Hematopoietic multipotent progenitor cell treated with erythropoietin and hydrocortisone succinate and interleukin-3 and kit ligand, for 15 days (in vitro differentiated cells): ENCODE measurements at regions not wholly inside any gene's neighbourhood (a gene's known extent, or its start where the extent isn't known, plus 50 kb on each side); places are given as distances from the start of the nearest gene placed in this dataset.

Experiments
- DNase-seq: peaks from one replicate; pipeline ENCODE4 v3.0.0-alpha.2; 2015; ENCODE audit warnings: low spot score

DNA sequence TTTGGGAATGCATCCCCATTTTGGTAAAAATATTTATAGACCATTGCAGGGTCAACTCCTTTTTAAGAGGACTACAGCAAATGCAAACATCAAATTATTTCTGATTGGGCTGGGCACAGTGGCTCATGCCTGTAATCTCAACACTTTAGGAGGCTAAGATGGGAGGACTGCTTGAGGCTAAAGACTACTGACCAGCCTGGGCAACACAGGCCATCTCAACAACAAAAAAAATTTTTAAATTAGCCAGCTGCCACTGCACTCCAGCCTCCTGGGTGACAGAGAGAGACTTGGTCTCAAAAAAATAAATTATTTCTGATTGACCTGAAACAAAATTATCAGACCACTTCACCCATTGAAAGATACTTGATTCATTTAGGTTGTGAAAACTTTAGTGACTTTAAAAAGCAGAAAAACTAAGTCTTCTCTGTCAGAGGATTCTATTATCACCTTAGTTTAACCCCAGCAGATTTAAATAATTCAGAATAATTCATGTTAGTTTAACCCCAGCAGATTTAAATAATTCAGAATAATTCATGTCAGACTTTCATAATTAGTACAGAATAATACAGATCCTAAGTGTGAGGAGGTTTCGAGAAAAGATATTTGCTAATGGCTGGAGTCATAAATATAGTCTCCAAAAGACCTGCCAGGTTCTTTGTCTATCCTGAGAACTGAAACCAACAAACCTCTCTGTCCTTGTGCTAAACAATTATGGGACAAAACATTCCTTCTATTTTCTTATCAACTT lies 183.6 kb upstream of the STT3B start:
- no peak for DNase-seq

DNA sequence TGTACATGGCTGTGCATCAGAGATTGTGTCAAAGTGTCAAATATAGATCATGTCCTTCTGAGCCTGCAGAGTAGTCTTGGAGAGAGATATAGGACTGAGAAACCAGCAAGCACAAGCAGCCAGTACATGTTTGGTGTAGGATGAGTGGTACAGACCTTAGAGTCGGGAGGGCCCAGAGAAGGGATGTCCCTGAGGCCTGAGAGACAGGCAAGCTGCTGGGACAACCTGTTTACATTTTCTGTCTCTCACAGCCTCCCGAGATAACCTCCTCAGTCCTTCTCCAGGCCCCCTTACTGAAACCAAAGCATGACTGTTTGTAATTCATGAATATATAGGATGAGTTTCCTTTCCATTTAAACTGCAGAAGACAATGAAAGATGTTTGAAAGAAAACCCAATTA lies 182.4 kb upstream of the STT3B start:
- no peak for DNase-seq

DNA sequence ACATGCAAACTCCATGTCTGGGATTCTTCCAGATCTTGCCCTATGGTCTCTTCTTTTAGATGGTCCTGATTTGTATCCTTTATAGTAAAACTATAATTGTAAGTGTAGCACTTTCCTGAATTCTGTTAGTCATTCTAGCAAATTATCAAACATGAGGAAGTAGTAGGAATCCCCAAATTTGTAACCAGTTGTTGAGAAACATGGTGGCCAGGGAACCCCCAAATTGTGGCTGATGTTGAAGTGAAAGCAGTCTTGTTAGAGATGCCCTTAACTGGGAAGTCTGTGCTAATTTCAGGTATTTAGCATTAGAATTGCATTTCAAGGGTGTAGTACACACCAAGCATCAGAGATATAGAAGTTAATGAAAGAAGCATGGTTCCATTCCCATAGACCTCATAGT lies 180.4 kb upstream of the STT3B start:
- no peak for DNase-seq

DNA sequence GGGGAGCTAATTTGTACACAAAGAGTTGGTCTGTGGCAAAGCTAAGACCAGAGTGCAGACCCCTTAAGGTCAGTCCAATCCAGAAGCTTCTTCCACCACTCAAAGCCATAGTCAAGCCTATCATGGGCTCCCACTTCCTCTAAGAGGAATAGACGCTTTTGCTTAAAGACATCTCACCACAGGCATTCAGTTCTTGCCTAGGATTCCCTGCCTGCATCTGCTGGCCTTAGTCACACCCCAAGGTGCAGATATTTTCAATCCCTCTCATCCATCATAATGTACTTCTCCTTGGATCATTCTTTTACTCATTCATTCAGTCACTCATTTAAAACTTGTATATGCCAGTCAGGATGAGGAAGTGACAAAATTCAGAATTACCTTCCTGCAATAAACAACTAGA lies 179.6 kb upstream of the STT3B start:
- DNase-seq: no peak

DNA sequence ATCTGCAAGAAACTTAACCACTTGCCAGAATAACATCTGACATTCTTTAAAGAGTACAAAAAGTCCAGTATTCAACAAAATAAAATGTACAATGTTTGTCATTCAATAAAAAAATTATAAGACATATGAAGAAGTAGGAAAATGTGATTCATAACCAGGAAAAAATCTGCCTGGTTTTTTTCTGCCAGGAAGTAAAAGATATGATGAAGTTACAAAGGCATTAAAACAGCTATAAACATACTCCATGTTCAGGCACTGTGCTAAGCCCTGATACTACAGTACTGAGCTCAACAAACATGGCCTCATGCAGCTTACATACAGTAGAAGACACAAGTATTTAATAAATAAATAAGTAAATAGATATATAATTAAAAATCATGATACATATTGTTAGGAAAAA lies 178.4 kb upstream of the STT3B start:
- no peak for DNase-seq

DNA sequence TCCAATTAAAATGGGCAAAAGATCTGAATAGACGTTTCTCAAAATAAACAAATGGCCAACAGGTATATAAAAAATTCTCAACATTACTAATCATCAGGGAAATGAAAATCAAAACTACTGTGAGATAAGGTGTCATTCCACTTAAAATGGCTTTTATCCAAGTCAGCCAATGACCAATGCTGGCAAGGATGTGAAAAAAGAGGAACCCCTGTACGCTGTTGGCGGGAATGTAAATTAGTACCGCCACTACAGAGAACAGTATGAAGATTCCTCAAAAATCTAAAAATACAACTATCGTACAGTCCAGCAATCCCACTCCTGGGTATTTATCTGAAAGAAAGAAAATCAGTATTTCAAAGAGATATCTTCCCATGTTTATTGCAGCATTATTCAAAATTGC lies 176.9 kb upstream of the STT3B start:
- no peak for DNase-seq

DNA sequence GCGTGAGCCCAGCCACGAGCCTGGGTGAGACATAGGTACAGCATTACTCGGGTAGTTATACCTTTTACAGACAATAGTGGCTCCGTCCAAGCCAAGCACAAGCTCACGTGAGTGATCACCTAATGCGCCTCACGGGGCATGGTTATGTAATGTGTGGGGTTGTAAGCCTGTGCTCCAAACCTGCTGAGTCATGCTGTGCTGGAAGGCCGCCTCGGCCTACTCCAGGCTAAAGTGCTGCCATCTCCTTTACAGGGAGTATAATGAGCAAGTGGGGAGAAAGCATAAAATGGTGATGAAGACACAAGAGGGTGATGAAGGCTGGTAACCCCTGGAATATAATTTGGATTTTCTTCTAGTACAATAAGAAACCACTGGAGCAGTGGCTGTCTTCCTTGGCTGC lies 175.8 kb upstream of the STT3B start:
- DNase-seq: peak; percentile 35

DNA sequence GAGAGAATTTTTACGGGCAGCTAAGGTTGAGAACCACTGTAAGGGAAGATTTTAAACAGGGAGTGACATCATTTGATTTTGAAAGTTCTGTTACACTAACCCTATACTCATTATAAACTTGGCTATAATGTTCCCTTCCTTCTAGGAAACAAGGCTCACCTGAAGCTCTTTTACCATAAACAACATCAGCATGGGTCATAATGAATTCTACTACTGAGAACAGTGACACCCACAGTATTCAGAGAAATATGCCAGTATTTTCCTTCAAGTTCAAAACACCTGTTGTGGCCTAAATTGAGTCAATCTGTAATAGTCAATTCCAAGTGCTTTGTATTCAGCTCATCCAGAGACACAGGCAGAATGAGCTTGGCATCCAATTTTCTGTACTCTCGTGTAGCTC lies 175.3 kb upstream of the STT3B start:
- no peak for DNase-seq

DNA sequence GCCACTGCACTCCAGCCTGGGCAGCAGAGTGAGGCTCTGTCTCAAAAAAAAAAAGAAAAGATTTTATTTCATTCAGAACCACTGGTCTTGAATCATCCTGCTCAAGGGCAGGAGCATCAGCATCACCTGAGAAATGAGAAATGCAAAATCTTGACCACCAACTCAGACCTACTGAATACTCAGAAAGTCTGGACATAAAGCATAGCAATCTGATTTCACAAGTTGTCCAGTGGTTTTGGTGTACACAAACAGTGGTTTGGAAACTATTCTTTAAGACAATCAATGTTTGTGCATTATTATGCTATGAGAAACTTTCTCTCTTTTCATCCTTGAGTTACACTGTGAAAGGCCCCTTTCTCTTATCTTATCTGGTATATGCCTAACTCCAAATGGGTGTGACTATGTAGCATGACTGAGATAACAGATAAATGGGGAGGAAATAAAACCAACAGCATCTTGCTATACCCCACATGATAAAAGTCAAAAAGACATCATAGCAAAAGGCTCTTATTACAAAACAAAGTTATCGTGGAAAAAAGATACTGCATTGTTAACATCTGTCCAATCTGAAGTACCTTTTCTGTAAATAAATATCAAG lies 174.2 kb upstream of the STT3B start:
- no peak for DNase-seq

DNA sequence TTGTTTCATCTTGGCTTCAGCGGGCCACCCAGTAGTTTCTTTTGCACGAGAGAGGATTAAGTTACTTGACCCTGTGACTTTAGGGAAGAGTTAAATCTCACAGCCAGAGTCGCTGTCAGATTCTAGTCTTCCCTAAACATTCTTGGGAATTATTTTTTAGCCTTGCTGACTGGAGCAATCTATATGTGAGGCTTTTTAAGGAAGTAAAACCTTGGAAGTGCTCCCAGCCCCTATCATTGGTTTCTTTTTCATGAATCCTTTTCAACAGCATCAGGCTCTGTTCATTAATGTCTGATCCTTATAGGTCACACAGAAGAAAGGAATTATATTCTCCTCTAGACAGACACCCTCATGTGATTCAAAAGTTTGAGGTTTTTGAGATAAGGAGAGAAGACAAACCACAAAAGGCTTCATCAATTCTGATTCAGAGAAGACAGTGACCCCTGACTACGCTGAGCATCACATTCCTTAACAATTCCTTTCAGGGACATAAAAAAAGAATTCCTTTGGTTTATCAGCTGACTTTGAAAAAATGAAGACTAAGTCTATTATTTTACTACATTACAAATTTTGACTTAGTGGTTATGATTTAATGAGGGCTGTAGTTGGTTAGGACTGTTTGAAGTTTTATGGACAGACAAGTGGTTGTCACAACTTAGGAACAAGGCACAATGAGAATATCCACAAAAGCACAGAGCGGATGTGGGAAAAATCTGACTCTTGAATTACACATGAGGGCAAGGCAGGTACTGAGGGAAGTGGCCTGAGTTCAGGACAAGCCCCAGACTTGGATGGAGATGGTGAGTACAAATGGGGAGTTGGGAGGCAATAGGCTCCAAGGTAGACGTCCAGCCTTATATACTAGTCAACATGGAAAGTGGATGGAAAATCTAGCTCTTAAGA lies 171.1 kb upstream of the STT3B start:
- DNase-seq: no peak

DNA sequence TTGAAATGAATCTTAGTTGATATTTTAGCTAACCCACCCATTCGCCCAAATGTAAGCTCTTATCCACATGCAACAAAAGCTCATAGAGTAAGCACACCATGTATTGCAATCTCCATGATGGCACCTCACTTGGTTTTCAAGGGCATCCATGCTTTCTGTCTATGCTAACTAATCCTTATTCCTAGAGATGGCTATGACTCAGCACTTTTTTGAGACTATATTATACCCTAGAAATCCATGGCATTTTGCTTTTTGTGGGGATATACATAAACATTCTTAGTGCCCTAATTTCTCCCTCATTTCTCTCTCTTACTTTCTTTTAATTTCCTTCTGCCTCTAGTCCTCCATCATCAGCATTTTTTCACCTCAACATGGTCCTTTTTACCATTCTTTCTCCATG lies 168.5 kb upstream of the STT3B start:
- no peak for DNase-seq

DNA sequence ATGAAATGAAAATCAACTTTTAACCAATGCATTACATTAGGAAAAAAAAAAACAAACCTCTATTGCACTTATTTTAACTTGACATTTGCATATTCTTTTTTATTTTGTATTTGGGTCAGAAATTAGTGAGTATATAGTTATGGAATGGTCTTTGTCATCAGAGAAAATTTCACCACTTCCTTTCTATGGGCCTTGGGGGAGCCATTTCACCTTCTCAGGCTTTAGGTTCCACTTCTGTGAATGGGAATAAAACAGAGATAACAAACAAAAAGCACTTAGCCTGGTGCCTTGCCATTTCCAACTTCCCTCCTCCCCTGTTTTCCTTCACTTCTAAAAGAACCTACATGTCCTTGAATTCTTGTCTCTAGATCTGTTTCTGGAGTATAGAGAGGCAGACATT lies 168.0 kb upstream of the STT3B start:
- no peak for DNase-seq

DNA sequence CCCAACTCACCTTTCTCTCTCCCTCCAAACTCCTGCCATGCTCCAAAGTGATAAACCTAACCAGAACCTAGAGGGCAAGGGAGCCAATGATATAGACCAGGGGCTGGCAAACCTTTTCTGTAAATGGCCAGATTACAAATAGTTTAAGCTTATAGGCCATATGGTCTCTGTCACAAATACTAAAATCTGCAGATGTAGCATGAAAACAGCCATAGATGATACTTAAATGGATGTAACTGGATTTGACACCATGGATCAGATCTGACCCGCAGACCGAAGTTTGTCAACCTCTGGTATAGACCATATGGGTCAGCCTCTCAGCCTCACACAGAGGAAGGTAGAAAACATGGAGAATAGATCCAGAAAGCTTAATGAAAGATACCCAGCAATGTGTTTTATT lies 165.2 kb upstream of the STT3B start:
- no peak for DNase-seq

DNA sequence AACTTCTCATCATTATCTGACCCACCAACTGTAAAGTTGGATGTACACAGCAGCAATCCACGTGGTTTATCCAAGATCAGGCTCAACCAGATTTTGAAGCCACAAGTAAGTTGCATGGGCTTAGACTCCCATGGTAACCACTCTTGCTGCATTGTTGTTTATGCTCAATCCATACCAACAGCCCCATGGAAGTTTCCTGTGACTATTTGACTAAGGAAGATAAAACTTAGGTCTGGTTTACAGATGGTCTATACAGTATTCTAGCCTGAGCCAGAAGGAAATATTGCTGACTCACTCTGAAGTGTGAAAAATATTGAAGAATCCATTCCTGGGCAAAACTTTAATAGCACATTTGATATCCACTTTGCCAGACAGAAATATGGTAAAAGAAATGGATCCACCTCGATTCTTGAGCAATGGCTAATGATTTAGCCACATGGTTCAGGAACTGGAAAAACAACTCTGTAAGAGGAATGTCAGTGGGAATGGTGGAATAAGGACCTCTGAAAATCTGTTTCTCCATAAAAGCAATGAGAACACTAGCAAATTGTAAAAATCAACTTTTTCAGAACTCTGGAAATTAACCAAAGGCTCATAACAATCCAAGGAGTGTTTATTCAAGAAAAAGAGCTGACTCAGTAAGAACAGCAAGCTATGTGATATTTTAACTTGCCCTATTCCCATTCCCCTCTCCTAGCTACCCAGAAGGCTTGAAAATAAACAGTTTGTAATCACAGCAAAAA lies 162.9 kb upstream of the STT3B start:
- no peak for DNase-seq

DNA sequence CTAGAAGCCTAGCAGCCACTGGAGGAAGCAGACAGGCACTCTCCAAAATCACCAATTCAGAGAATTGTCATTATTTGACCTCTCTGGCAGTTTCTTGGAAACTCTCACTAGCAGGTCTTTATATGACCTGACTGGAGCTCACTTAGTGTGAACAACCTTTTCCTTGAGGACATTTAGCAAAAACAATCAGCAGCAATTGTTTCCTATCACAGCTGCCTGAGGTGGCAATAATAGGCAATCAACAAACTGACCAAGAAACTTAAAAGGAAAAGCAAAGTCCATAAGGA lies 162.4 kb upstream of the STT3B start:
- no peak for DNase-seq

DNA sequence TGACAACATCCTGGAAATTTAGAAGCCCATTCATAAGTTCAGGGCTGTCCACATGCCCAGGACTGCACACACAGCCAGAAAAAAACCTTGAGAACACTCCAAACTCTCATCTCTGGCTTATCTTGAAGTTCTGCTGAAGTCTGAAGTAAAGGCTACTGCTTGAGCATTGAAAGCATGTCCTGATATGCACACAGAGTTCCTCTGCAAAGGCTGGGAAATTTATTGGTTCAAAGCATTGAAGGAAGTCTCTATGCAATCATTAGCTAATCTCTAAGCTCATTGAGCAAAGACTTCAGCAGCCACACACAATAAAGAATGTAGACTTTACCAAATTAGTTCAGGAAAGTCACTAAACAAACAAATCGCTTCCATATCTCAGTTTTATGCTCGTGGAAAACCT lies 162.0 kb upstream of the STT3B start:
- DNase-seq: no peak

DNA sequence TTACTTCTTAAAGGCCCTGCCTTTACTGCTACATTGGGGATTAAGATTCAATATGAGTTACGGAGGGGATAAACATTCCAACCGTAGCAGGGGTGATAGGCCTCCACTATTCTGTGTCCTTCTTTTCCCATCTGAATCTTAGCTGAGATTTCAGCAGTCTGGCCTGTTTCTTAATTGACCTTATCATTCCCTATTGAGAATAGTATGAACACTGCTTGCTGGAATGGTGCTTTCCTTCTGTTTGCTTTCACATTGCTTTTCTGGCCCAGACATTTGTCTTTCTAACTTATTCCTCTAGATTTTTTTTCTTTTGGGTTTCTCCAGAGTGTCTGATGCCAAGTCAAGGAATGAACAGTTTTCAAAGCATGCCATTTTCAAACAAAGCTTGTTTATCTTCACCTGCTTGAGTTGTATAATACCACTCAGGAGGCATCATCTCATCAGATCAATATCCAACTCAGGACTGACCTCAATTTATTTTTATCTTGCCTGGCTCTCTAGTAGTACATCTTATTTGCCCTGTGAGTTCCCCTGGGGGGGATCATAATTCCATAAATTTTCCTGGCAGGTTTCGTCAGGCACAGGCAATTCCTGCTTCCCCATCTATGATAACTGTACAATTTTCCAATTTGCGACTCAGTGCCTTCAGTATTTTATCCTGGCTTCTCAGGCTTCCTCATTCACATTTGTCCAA lies 161.1 kb upstream of the STT3B start:
- DNase-seq: no peak

DNA sequence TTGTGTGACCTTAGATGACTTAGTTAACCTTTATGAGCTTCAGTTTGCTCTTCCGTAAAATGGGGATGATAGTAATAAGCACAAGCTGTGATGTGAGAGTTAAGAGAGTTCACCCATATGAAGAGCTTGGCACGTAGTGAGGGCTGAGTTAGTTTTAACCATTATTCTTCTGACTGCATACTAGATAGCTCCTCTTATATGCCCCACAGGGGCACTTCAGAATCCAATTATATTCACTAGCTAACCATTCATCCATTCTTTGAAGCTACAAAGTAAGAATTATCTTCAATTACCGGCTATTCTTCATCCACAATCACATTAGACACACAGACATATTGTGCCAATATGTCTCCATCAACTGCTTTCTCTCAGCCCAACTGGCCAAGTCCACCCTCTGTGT lies 159.0 kb upstream of the STT3B start:
- DNase-seq: no peak

DNA sequence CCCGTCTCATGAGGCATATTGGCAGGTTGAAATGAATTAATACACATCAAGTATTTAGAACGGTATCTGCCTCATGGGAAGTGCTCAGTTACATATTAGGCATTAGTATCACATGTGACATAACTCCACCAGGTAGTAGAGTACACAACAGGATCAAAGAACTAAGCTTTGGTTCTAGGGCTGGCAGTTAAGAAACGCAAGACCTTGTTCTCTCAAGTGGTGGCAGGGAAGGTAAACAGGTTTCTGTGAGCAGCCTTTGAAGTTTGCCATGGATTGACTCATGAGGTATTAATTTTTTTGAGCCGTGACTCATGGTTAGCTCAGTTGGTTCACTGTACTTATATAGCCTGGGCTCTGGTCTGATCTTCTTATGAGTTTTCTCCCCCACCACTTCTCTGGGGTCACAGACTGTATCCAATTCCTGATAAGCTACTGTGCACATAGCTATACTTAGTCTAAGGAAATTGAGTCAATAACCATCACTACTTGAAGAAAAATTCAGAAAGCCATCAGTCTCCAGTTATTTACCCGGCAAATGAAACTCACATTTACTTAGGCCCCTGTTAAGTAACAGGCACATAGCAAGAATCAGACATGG lies 155.6 kb upstream of the STT3B start:
- no peak for DNase-seq

DNA sequence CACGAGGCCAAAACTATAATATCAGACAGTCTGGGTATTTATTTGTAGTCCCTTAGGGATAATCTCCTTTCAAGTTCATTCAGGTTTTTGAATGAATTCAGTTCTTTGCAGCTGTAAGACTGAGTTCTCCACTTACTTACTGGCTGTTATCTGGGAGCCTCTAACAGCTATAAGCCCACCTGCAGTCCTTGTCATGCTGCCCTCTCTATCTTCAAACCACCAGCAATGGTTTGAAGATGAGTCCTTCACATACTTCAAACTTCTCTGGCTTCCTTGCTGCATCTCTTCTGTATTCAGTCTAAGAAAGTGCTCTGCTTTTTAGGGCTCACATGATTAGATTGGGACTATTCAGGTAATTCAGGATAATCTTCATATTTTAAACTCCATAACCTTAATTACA lies 154.5 kb upstream of the STT3B start:
- no peak for DNase-seq

DNA sequence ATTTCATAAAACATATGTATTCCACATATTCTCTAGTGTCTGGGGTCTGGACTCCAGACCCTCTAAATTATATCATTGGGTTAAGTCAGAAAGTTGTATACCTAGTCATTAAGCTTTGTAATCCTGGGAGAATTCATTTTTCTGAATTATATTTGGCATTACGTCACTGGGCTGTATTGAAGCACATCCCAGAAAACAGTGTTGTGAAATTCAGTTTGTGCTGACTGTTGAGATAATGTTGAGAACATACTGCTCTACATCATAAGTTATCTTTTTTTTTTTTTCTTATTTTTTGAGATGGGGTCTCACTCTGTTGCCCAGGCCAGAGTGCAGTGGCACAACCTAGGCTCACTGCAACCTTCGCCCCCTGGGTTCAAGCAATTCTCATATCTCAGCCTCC lies 153.1 kb upstream of the STT3B start:
- no peak for DNase-seq

DNA sequence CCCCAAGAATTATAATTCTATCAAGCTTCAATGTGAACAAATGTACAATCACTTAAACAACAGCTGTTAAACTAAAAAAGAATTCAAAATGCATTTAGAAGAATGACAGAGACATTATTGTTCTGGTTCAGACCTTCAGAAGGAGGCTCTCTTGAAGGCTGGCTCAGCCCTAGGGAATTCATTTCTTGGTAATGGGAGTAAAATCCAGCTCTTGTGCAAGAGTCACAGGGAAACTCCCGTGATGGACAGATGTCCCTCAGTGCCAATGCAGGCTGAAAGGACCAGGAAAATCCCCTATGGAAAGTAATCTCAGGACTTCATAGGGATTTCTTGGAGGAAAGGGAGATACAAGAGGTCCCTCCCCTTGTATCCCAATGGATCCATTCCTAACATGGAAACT lies 149.9 kb upstream of the STT3B start:
- no peak for DNase-seq
